ENCODE measurements at regions not wholly inside any gene's neighbourhood (a gene's known extent, or its start where the extent isn't known, plus 50 kb on each side); places are given as distances from the start of the nearest gene placed in this dataset.

DNA sequence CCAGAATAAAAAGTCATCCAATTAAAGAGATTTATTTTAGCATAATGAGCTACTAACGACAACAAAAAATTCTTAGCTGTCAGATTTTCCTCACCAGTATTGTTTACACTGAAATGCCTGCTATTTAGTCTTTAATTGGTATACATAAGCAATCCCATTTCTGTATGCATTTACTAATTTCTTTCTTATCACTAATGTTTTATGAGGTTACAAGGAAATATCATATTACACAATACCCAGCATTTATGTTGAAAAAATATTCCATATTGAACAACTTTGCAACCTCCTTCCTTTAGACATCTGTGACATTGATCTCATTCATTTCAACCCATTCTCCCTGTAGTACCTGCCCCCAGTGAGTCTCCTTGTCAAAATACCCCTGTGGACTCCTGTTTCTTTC is 135.4 kb downstream of the SLITRK6 start:
- DNase-seq = no peak

DNA sequence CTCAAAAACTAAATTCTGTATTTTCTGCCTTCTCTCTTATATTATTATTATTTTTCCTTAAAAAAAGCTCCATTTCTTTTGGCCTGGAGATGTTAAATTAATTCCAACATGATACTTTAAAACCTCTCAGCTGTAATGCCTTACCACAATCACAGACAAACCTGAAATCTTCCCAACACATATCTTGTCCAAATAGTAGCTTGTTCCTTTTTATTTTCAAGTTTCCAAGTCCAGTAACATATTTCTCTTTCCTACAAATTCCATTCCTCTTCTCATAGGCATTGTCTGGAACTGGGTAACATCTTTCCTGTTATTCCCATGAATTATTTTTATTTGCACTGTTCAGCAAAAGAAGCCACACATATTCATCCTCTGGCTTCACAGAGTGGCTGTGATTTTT is 137.0 kb downstream of the SLITRK6 start:
- no peak for DNase-seq

DNA sequence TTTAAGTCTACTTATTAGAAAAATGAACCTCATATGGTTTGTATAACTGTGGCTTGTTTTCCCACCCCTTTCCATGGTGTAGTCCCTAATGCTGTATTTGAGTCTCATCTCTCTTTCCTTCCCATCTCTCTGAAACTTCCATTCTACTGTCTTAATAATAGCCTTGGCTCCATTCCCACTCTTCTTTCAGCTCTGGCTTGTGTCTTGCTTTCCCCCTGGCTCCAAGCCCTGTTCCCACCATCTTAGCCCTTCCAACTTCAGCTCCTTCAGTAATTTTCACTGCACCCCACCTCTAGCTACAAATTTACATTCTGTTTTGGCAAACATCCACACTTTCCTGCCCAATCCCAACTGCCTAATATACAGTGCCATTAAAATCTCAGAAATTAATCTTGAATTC is 137.5 kb downstream of the SLITRK6 start:
- no peak for DNase-seq

DNA sequence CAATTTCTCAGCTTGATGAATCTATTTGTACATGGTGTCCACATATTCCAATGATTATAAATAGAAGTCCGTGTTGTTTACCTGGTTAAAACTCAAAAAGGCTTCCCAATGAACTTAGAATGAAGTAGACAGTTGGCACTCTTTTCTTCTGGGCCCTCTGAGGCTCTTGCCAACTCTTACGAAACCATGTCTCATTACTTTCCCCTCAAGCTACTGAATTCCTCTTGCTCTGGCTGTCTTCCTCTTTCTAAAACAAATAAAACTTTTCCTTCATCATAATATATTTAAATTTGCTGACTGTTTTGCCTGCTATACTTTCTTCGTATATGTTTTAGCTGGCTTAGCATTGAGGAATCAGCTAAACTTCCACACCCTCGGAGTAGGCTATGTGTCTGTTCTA is 139.7 kb downstream of the SLITRK6 start:
- no peak for DNase-seq

DNA sequence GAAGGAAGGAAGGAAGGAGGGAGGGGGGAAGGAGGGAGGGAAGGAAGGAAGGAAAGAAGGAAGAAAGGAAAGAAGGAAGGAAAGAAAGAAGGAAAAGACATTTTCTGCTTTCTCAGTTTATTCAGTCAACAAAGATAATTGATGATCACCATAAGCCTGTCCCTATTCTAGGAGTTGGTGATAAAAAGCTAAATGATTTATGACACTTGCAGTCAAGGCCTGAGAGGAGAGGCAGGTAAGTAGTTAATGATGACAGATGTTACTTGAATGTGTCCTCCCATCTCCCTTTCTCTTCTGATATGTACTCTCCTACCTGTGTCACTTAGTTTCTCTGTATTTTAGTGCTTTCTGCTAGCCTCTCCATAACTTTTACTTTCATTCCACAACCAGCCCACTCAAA is 141.3 kb downstream of the SLITRK6 start:
- DNase-seq = no peak

DNA sequence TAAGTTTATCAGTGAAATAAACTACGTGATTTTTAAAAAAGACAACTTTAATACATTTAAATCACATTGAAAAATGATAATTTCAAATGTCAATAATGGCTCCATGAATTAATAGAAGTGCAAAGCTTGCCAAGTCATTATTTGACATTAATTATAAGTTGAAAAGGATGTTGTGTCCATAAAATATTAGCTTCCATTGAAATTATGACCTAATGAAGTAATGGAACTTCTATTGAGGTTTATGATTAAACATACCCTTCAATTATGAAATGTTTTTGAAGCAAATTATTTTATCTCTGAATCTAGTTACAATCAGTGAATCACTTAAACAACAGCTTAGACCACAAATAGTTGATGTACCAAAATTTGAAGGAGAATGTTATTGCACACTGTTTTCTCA is 144.2 kb downstream of the SLITRK6 start:
- no peak for DNase-seq

DNA sequence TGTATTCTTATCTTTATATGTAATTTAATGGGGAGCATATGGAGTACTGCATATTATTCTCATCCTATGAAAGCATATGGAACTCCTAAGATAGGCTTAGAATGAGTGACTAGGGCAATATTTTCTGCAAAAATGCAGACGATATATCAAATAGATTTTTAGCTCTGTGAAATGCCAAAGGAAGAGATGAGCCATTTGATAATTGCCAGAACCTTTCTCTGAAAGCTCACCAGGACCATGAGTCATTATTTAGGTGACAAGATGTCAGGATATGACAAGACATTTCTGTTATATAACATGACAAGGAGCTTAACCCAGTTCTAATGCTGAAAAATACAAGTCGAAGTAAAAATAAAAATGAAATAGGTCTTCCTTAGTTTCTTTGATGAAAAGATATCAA is 145.0 kb downstream of the SLITRK6 start:
- no peak for DNase-seq

DNA sequence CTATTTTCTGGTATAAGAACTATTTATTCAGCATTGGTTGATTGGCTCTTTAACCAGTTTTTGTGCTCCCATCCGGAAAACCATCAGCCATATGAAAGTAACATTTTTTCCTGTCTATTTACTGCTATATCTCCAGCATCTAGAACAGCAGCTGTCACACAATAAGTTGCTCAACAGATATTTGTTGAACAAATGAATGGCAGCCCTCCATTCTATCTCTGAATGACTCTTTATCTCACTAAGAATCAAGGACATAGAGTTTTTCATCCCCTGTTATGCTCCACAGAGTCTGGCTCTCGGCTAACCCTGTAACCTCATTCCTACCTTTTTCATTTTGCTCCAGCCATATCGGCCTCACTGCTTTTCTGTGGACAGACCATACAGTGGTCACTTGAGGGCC is 145.5 kb downstream of the SLITRK6 start:
- DNase-seq = no peak

DNA sequence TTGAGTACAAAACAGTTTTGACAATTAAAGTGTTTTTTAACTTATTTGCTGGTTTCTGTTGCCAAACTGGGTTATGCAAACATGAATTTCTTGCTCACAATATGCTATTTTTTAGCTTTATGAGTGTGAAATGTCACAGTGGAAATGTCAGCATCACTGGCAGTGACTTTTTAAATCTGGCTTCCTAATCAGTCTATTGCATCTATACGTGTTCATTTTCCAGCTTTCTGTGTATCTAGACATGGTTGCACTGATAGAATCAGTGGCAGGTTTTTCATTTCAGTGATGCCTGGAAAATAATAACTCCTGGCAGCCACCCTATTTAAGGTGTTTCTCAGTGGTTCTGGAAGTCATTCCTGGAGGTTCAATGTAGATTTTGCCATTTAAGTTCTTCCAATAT is 146.7 kb downstream of the SLITRK6 start:
- no peak for DNase-seq

DNA sequence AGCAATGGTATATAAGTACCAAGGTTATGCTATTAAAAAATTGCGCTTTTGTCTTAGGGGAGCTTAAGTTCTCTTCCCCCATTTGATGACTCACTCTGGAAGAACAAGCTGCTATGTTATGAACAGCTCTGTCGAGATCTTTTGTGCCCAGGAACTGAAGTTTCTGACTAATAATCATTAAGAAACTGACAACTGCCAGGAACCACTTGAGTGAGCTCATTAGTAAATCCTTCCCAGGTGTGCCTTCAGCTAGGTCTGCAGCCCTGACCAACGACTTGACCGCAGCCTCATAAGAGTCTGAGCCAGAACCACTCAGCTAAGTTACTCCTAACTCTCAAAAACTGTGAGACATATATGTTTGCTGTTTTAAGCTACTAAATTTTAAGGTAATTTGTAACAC is 147.8 kb downstream of the SLITRK6 start:
- DNase-seq = no peak

DNA sequence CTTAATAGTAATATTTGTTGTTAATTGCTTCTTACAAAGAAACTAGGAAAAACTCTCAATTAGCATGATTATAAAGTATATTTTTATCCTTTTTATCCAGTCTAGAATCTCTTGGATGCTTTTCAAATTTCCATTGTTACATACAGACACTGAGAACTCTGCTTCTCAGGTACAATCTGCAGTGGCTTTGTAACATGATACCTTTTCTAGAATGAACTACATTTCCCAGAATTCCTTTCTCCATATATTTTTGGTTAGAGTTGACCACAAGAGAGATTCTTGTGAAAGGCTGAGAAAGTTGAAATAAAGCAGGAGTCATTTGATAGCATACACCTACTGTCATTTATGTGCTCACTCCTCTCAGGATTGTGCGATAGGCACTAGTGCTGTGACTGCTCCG is 148.6 kb downstream of the SLITRK6 start:
- no peak for DNase-seq

DNA sequence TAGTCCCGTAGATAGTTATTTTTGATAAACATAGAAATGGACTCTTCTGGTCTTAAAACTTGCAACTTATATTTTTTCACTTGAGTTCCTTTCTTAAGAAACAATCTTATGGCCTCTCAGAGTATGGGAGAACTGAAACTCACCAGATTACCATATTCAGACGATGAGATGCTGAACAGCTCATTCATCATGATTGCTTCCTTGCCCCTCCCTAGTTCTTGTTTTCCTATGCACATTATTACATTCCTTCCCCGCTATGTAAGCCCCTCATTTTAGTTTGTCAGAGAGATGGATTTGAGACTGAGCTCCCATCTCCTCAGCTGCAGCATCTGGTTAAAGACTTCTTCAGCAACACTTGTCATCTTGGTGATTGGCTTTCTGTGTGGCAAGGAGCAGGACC is 158.5 kb downstream of the SLITRK6 start:
- no peak for DNase-seq

DNA sequence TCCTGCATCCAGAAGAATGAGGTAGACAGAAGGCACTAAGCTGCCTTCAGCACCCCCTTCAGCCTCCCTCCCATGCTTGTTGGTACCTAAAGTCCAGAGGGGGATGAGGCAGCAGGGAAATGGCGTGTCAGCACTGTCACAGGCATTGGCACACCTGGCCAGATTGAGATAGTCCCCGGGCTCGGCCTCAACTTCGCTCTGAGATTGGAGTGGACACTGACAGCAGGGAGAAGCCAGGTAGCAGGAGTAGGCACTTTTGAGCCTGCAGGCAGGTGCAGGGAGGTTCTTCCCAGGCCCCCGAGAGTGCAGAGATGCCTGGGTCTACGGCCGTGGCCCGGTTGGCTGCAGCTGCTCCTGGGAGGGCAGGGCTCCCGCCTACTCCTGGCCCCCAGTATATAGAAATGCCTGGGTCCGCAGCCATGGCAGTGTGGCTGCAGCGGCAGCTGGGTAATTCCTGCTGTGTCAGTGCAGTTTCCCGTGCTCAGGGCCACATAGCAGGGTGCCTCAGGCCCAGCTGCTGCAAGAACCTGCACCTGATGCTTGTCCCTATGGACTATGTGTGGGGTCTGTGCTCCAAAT is 160.3 kb downstream of the SLITRK6 start:
- no peak for DNase-seq

DNA sequence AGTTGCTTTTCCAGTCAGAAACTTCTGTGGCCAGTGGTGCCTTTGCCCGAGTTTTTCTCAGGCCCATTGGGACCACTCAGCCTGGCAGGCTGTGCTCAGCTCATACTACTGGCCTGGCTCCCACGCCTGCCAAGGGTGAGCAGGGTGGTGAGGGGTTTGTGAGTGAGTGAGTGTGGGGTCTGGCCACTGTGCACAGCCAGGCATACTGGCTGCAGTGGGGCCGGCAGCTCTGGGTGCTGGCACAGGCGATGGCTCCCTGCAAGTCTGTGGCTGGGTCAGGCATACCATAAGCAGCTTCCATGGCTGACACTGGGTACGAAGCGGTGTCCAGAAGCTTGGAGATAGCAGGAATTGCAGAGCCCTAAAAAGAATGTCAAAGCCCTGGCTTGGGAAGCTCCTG is 161.0 kb downstream of the SLITRK6 start:
- no peak for DNase-seq

DNA sequence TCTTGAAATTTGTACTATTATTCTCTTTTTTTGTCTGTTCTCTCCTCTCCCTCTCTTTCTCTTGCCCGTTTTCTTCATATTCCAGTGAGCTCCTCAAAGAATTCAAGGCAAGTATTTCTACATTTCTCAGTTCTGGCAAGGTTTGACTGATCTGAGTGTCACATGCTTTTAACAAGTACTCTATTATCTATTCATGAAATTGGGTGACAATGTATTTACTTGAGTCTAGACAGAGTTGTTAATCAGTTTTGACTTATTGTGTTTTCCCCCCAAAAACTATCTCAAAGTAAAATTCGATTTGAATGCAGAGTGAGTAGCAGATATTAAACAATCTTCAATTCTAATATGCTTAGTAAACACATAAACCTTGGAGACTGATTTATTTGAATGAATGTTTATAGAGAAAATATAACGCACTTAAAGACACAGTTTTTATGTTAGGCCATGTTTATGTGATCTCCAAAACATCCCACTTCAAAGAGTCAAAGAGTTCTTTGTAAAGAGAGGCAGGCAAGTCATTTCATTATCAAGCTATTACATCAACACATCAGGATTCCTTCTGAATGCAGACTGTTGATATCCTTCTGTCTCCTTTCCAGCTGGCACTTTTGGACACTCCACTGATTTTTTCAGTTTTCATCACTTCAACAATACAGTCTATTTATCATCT is 166.6 kb downstream of the SLITRK6 start:
- no peak for DNase-seq

DNA sequence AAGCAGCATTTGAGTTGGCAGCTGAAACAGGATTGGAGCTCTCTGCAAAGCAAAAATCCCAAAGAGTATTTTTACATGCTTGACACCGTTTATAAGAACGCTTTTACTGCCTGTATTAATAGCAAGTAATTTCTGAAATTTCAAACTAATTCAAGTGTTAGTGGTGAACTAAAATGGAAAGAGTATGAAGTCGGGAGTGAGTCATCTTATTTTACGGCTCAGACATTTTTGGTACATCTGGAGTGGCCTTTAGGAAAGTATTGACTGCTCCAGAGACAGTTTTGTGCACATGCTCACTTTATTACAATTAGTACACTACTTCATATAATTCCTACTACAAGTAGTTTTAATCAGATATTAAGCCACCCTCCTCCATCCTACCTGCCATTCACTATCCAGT is 167.4 kb downstream of the SLITRK6 start:
- DNase-seq = no peak

DNA sequence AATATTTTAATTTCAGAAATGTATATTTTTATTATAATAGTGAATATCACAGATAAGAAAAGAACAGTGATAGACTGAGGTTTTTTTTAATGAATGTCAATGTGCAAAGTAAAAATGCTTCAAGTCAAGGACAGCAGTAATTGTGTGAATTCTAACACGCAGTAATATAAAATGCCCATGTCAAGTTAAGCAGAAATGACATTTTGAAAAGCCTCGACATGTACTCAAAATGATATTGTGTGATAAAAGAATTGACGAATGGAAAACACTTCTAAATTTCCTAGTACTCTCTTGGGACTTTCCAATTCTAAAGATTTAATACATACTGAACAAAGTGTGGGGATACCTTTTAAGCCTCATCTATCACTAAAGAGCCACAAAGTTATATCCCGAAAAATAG is 172.6 kb downstream of the SLITRK6 start:
- DNase-seq = no peak

DNA sequence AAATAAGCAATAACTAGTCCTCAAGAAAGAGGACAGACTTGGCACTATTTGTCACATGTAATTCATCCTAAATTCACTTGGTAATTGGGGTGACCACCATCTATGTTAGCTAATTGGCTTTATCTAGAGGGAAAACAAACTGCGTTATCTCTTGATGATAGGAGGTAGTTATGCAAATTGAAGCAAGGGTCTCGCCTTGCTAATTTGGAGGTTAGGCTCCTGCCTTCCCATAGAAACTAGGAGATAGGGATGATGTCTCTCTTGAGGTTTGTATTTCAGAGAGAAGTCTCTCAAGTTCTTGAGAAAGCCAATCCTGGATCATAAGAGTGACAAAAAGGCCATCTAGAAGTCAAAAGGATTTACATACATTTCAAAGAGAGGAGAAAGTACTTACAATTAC is 179.9 kb downstream of the SLITRK6 start:
- no peak for DNase-seq

DNA sequence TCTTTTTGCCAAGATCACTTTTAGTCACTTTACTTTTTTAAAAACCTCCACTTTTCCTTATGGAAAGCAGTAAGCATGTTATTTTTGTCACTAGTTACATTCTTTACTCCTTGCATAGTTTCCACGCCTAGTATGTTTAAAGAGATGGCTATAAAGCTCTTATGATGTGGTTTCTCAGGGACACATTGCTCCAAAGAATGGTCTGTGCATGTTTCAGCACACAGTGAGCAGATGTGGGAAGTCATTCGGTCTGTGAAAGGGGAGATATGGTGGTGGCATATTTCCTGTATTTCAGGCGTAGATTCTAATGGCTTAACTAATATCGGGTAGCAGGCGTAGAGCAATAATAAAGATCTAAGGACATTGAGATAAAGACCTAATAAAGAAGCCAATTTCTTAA is 180.7 kb downstream of the SLITRK6 start:
- DNase-seq = no peak

DNA sequence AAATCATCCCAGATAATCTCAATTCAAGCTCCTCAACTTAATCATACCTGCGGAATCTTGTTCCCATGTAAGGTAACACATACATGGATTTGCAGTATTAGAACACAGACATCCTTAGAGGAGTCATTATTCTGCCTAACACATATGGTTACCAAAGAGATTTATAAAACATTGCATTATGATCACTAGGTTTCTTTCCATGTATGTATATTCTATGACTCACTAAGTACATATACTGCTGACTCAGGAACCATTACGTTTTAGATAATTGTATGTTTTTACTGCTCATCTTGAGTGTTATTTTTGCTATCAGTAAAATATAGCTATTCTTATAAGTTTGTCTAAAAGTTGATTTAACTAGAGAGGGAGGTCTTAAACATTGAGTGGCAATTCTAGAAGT is 182.9 kb downstream of the SLITRK6 start:
- DNase-seq = no peak

DNA sequence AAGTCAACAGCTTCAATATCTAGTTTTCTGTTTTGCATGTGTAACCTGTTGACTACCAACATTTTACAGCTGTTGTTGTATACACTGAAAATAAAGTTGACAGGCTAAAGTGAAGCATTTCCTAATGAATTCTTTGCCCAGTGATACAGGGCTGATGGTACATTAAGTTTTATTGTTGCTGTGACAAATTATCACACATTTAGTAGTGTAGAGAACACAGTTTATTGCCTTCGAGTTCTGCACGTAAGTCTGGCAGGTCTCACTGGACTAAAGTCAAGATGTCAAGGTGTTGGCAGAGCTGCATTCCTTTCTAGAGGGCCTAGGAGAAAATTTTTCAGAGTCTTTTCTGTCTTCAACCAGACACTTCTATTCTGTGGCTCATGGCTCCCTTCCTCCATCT is 184.2 kb downstream of the SLITRK6 start:
- DNase-seq = no peak

DNA sequence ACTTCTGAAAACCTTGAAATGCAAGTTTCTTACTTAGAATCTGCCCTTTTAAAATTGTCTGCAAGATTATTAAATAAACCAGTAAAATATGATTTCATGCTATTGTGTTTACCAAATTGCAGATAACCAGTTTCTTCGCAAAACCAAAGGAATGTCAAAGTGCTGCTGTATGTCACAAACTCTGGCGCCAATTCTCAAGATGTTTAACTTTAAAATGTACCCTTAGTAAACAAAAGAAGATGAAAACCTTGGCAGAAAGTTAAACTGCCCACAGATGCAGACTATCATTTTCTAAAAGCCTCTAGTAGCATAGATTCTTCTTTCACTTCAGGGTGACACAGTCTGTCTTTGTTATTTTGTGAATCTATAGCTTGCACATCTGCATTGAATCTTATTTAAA is 189.2 kb downstream of the SLITRK6 start:
- DNase-seq = no peak

DNA sequence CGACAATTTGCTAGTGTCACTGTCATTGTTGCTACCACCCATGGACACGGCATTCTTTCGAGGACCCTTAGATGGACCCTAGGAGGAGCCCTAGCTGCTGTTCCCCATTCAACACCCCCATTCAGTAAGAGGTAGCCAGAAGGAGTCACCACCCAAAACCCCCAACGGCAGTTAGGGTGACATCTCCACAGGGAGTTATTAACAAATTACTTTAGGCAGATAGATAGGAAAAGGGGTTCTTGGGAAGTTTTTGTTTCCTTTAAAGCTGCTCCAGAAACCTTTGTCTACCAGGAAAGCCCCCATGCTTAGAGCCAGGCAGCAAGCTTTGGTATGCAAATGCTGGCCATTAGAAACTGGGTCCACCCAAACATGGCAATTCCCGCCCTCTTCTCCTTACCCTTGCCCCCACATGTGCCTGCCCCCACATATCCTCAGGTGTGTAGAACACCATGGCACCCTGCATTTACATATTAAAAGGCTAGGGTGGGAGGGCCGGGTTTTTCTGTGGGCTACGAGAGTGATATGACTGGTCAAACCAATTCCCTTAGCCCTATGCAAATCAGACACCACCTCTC is 190.9 kb downstream of the SLITRK6 start:
- DNase-seq = no peak

DNA sequence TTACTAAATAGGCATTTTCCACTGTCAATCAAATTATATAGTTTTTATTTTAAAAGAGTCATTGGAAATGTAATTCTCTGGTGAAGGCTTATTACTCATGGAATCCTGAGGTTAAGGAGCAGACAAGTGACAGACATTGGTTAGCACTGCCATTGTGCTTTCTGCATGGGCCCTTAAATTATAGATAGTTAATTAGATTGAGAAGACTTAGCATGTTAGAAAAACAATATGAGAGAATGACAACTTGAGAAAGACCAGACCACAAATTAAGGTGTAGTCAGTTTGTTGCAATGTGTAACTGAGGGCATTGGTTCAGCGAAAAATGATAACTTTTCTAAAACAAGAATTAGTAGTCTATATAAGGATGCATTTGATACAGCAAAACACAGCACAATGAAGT is 195.5 kb downstream of the SLITRK6 start:
- no peak for DNase-seq

DNA sequence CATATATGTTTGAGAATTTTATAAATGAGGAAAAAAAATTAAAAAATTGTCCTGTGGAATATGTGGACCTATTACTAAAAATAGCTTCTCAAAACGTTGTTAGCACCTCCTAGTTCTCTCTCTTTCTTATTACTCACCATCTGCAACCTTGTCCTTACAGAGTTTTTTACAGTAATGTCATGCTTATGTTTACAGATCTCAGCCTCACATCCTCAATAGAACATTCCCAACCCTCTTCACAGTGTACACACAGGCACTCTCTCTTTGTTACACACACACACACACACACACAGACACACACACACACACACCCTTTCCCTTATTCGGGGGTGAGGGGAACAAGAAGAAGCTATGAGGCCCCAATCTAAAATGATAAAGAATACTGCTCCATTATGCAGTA is 197.7 kb downstream of the SLITRK6 start:
- DNase-seq = no peak

Data from NCI-H2107 (cell line).